ENCODE measurements at regions not wholly inside any gene's neighbourhood (a gene's known extent, or its start where the extent isn't known, plus 50 kb on each side); places are given as distances from the start of the nearest gene placed in this dataset.

DNA sequence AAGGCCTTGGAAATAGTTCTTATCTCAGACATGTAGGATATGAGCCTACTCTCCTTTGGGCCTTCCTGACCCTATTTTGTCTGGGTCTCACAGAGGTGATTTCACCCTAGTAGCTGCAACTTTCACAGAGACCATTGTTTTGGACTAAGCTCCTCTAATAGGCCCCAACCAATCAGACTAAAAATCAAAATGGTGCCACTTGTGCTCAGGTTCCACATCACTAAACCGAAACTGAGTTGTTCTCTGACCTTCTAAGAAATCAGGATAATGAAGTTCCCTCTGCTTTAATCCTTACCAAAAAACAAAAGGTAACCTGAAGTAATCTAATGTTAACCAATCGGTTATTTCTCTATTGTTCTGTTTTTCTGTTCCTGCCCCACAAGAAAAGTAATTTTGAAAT is 143.6 kb downstream of the CD24 start (continued):
- TF ChIP-seq TEAD2 (tag; IDR thresholded peaks at IDR 0.05) = peak; percentile 84
- TF ChIP-seq, protein P1, sequence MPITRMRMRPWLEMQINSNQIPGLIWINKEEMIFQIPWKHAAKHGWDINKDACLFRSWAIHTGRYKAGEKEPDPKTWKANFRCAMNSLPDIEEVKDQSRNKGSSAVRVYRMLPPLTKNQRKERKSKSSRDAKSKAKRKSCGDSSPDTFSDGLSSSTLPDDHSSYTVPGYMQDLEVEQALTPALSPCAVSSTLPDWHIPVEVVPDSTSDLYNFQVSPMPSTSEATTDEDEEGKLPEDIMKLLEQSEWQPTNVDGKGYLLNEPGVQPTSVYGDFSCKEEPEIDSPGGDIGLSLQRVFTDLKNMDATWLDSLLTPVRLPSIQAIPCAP (CRISPR knock-in tag; IDR thresholded peaks at IDR 0.05; ENCODE audit: borderline replicate concordance) = no peak
- TF ChIP-seq ZNF445 (CRISPR knock-in tag; IDR thresholded peaks at IDR 0.05; ENCODE audit: low read depth) = no peak
- TF ChIP-seq, protein P2, sequence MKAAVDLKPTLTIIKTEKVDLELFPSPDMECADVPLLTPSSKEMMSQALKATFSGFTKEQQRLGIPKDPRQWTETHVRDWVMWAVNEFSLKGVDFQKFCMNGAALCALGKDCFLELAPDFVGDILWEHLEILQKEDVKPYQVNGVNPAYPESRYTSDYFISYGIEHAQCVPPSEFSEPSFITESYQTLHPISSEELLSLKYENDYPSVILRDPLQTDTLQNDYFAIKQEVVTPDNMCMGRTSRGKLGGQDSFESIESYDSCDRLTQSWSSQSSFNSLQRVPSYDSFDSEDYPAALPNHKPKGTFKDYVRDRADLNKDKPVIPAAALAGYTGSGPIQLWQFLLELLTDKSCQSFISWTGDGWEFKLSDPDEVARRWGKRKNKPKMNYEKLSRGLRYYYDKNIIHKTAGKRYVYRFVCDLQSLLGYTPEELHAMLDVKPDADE (conservative IDR thresholded peaks at IDR 0.05; ENCODE audit: control insufficient read depth, low read depth, low read length) = no peak
- TF ChIP-seq ZNF778 (CRISPR knock-in tag; IDR thresholded peaks at IDR 0.05) = no peak
- TF ChIP-seq, protein P3, sequence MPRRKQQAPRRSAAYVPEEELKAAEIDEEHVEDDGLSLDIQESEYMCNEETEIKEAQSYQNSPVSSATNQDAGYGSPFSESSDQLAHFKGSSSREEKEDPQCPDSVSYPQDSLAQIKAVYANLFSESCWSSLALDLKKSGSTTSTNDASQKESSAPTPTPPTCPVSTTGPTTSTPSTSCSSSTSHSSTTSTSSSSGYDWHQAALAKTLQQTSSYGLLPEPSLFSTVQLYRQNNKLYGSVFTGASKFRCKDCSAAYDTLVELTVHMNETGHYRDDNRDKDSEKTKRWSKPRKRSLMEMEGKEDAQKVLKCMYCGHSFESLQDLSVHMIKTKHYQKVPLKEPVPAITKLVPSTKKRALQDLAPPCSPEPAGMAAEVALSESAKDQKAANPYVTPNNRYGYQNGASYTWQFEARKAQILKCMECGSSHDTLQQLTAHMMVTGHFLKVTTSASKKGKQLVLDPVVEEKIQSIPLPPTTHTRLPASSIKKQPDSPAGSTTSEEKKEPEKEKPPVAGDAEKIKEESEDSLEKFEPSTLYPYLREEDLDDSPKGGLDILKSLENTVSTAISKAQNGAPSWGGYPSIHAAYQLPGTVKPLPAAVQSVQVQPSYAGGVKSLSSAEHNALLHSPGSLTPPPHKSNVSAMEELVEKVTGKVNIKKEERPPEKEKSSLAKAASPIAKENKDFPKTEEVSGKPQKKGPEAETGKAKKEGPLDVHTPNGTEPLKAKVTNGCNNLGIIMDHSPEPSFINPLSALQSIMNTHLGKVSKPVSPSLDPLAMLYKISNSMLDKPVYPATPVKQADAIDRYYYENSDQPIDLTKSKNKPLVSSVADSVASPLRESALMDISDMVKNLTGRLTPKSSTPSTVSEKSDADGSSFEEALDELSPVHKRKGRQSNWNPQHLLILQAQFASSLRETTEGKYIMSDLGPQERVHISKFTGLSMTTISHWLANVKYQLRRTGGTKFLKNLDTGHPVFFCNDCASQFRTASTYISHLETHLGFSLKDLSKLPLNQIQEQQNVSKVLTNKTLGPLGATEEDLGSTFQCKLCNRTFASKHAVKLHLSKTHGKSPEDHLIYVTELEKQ (CRISPR knock-in tag; IDR thresholded peaks at IDR 0.05) = peak; percentile 68; the same call in 1 of the 2 replicates
- TF ChIP-seq, protein P4, sequence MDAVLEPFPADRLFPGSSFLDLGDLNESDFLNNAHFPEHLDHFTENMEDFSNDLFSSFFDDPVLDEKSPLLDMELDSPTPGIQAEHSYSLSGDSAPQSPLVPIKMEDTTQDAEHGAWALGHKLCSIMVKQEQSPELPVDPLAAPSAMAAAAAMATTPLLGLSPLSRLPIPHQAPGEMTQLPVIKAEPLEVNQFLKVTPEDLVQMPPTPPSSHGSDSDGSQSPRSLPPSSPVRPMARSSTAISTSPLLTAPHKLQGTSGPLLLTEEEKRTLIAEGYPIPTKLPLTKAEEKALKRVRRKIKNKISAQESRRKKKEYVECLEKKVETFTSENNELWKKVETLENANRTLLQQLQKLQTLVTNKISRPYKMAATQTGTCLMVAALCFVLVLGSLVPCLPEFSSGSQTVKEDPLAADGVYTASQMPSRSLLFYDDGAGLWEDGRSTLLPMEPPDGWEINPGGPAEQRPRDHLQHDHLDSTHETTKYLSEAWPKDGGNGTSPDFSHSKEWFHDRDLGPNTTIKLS (IDR thresholded peaks at IDR 0.05; ENCODE audit: borderline replicate concordance, low read depth) = no peak
- TF ChIP-seq ZNF830 (CRISPR knock-in tag; IDR thresholded peaks at IDR 0.05) = no peak
- TF ChIP-seq, protein P5, sequence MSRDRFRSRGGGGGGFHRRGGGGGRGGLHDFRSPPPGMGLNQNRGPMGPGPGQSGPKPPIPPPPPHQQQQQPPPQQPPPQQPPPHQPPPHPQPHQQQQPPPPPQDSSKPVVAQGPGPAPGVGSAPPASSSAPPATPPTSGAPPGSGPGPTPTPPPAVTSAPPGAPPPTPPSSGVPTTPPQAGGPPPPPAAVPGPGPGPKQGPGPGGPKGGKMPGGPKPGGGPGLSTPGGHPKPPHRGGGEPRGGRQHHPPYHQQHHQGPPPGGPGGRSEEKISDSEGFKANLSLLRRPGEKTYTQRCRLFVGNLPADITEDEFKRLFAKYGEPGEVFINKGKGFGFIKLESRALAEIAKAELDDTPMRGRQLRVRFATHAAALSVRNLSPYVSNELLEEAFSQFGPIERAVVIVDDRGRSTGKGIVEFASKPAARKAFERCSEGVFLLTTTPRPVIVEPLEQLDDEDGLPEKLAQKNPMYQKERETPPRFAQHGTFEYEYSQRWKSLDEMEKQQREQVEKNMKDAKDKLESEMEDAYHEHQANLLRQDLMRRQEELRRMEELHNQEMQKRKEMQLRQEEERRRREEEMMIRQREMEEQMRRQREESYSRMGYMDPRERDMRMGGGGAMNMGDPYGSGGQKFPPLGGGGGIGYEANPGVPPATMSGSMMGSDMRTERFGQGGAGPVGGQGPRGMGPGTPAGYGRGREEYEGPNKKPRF (IDR thresholded peaks at IDR 0.05; ENCODE audit: low read depth, low read length) = no peak
- TF ChIP-seq CCAR2 (IDR thresholded peaks at IDR 0.05; ENCODE audit: low read depth, low read length) = no peak
- TF ChIP-seq SIN3A (IDR thresholded peaks at IDR 0.05; ENCODE audit: borderline replicate concordance in 2 of 2, control insufficient read depth in 1 of 2, low read depth in 2 of 2, low read length in 2 of 2) = no peak
- TF ChIP-seq SMARCA4 (IDR thresholded peaks at IDR 0.05) = no peak
- TF ChIP-seq ZNF644 (tag; IDR thresholded peaks at IDR 0.05; ENCODE audit: low read depth) = peak; percentile 71; the same call in 1 of the 2 replicates
- TF ChIP-seq ZNF586 (CRISPR knock-in tag; conservative IDR thresholded peaks at IDR 0.05) = 0 out of 2 replicates have a peak, but pooled peaks have one; percentile 62
- TF ChIP-seq WHSC1 (IDR thresholded peaks at IDR 0.05; ENCODE audit: low read length) = no peak
- no peak for TF ChIP-seq NFXL1 (CRISPR knock-in tag; IDR thresholded peaks at IDR 0.05)
- no peak for TF ChIP-seq RBM17 (IDR thresholded peaks at IDR 0.05; ENCODE audit: borderline replicate concordance, low read depth, low read length)
- TF ChIP-seq ZBTB17 (CRISPR knock-in tag; IDR thresholded peaks at IDR 0.05) = peak; percentile 55; the same call in 1 of the 2 replicates

All from K562 (cell line).